ENCODE measurements at regions not wholly inside any gene's neighbourhood (a gene's known extent, or its start where the extent isn't known, plus 50 kb on each side); places are given as distances from the start of the nearest gene placed in this dataset.

DNA sequence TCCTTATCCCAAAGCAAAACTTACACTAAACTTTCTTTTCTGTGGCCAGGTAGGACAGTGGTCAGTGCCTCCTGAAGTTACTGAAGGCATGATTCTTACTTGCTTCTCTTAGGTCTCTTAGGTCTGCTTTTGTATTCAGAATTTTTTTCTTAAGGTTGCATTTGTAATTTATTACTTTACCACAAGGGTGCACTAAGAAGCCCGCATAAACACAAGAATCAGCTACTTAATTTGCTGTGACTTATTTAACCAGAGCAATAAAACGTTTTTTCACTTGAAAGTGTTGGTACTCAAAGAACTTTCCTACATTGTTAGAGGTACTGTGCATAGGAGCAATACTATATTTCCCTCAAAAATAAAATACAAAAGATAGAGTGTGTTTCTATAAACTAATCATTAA is 75.4 kb upstream of the LAMA2 start:
- Histone ChIP-seq H3K36me3 (no peaks in the 10 kb centered on the region), H3K4me1 (no peaks in the 10 kb centered on the region), H3K27me3 (no peaks in the 10 kb centered on the region), H3K27ac (no peak overlapping the region), H3K4me3 (no peak overlapping the region), H3K9me3 (no peaks in the 10 kb centered on the region)
- intact Hi-C loops (cut with DNase I) = loop anchor here (2.0 kb wide), 1 partner anchor 63 kb away; no protein-coding TSS in a partner anchor
- DNase-seq (ENCODE audit: extremely low spot score in 2 of 2) = no peak
- TF ChIP-seq, protein P1, sequence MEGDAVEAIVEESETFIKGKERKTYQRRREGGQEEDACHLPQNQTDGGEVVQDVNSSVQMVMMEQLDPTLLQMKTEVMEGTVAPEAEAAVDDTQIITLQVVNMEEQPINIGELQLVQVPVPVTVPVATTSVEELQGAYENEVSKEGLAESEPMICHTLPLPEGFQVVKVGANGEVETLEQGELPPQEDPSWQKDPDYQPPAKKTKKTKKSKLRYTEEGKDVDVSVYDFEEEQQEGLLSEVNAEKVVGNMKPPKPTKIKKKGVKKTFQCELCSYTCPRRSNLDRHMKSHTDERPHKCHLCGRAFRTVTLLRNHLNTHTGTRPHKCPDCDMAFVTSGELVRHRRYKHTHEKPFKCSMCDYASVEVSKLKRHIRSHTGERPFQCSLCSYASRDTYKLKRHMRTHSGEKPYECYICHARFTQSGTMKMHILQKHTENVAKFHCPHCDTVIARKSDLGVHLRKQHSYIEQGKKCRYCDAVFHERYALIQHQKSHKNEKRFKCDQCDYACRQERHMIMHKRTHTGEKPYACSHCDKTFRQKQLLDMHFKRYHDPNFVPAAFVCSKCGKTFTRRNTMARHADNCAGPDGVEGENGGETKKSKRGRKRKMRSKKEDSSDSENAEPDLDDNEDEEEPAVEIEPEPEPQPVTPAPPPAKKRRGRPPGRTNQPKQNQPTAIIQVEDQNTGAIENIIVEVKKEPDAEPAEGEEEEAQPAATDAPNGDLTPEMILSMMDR (IDR thresholded peaks at IDR 0.05) = no peak
- no peak for TF ChIP-seq POLR2A (IDR thresholded peaks at IDR 0.05)
- TF ChIP-seq POLR2AphosphoS5 (IDR thresholded peaks at IDR 0.05; ENCODE audit: insufficient read depth in 1 of 2, low read depth in 1 of 2) = no peak

- Histone ChIP-seq H3K9me3 (no peaks in the 10 kb centered on the region), H3K4me1 (no peaks in the 10 kb centered on the region), H3K36me3 (no peaks in the 10 kb centered on the region), H3K27me3 (no peaks in the 10 kb centered on the region), H3K27ac (no peak overlapping the region), H3K4me3 (no peak overlapping the region)
- no peak for DNase-seq (ENCODE audit: extremely low spot score in 2 of 2)
- intact Hi-C loops (cut with DNase I) = loop anchor here (2.0 kb wide), 1 partner anchor 61 kb away; no protein-coding TSS in a partner anchor
- TF ChIP-seq POLR2AphosphoS5 (IDR thresholded peaks at IDR 0.05; ENCODE audit: insufficient read depth in 1 of 2, low read depth in 1 of 2) (no peak), POLR2A (IDR thresholded peaks at IDR 0.05) (no peak)
- TF ChIP-seq, protein P1 (IDR thresholded peaks at IDR 0.05) = no peak
Measured at GRCh38 chr6:128806261-128806660, 76.7 kb upstream of the LAMA2 start.

GRCh38 chr6:128803911-128804310 is 79.0 kb upstream of the LAMA2 start:
- no peak for DNase-seq (ENCODE audit: extremely low spot score in 2 of 2)
- H3K9me3 ChIP-seq = no peaks in the 10 kb centered on the region
- no peak overlapping the region for H3K4me3 ChIP-seq
- TF ChIP-seq POLR2A (IDR thresholded peaks at IDR 0.05) (no peak), POLR2AphosphoS5 (IDR thresholded peaks at IDR 0.05; ENCODE audit: insufficient read depth in 1 of 2, low read depth in 1 of 2) (no peak)
- TF ChIP-seq, protein P1 (IDR thresholded peaks at IDR 0.05) = no peak
- no peaks in the 10 kb centered on the region for H3K27me3 ChIP-seq
- no peaks in the 10 kb centered on the region for H3K36me3 ChIP-seq
- intact Hi-C loops (cut with DNase I) = no loop called here
- H3K27ac ChIP-seq = no peak overlapping the region
- no peaks in the 10 kb centered on the region for H3K4me1 ChIP-seq

- Histone ChIP-seq H3K4me1 (no peaks in the 10 kb centered on the region), H3K9me3 (no peaks in the 10 kb centered on the region), H3K27ac (no peak overlapping the region), H3K4me3 (no peak overlapping the region), H3K27me3 (no peaks in the 10 kb centered on the region), H3K36me3 (no peaks in the 10 kb centered on the region)
- DNase-seq (ENCODE audit: extremely low spot score in 2 of 2) = no peak
- intact Hi-C loops (cut with DNase I) = no loop called here
- TF ChIP-seq POLR2A (IDR thresholded peaks at IDR 0.05) (no peak), POLR2AphosphoS5 (IDR thresholded peaks at IDR 0.05; ENCODE audit: insufficient read depth in 1 of 2, low read depth in 1 of 2) (no peak)
- TF ChIP-seq, protein P1 (IDR thresholded peaks at IDR 0.05) = no peak
Measured at GRCh38 chr6:128801621-128802020, 81.3 kb upstream of the LAMA2 start.

GRCh38 chr6:128784266-128784665 is 98.7 kb upstream of the LAMA2 start:
- TF ChIP-seq POLR2AphosphoS5 (IDR thresholded peaks at IDR 0.05; ENCODE audit: insufficient read depth in 1 of 2, low read depth in 1 of 2) (no peak), POLR2A (IDR thresholded peaks at IDR 0.05) (no peak)
- TF ChIP-seq, protein P1 (IDR thresholded peaks at IDR 0.05) = no peak
- intact Hi-C loops (cut with DNase I) = no loop called here
- H3K4me1 ChIP-seq = no peaks in the 10 kb centered on the region
- no peaks in the 10 kb centered on the region for H3K27me3 ChIP-seq
- H3K9me3 ChIP-seq = no peaks in the 10 kb centered on the region
- no peak overlapping the region for H3K27ac ChIP-seq
- H3K4me3 ChIP-seq = no peak overlapping the region
- DNase-seq (ENCODE audit: extremely low spot score in 2 of 2) = no peak
- no peaks in the 10 kb centered on the region for H3K36me3 ChIP-seq

All from vagina (tissue), 2 donors.